ENCODE measurements at regions not wholly inside any gene's neighbourhood (a gene's known extent, or its start where the extent isn't known, plus 50 kb on each side); places are given as distances from the start of the nearest gene placed in this dataset.
"Not testable (repeated sequence)": the region's sequence is repeated elsewhere in the genome, so short reads cannot be mapped to it uniquely, and the experiment has no call there.

GRCh38 chr5:11392-11791, 80.6 kb upstream of the PLEKHG4B start:
- DNase-seq; H3K27ac ChIP-seq (ENCODE audit: low read depth in 2 of 2, low read length in 2 of 2); intact Hi-C loops (cut with DNase I); H3K4me1 ChIP-seq (ENCODE audit: control insufficient read depth in 2 of 3, insufficient read depth in 2 of 3, low read depth in 1 of 3, low read length in 3 of 3); H3K27me3 ChIP-seq (ENCODE audit: control insufficient read depth, insufficient read depth, low read length); H3K4me3 ChIP-seq (ENCODE audit: low read length in 3 of 3); H3K9me3 ChIP-seq (ENCODE audit: control insufficient read depth in 2 of 3, insufficient read depth in 1 of 3, low read length in 3 of 3); FAIRE-seq; H3K36me3 ChIP-seq (ENCODE audit: control insufficient read depth in 2 of 3, insufficient read depth in 3 of 3, low read length in 3 of 3); H3K9ac ChIP-seq (ENCODE audit: low read length in 3 of 3): not testable (repeated sequence)

- H3K4me3 ChIP-seq (ENCODE audit: low read length in 3 of 3): no peak overlapping the region
- no peaks in the 10 kb centered on the region for H3K9me3 ChIP-seq (ENCODE audit: control insufficient read depth in 2 of 3, insufficient read depth in 1 of 3, low read length in 3 of 3)
- no peaks in the 10 kb centered on the region for H3K27me3 ChIP-seq (ENCODE audit: control insufficient read depth, insufficient read depth, low read length)
- H3K4me1 ChIP-seq (ENCODE audit: control insufficient read depth in 2 of 3, insufficient read depth in 2 of 3, low read depth in 1 of 3, low read length in 3 of 3): no peaks in the 10 kb centered on the region
- DNase-seq (peak in 1 of 5 donors; percentile 26), FAIRE-seq (no peak)
- H3K9ac ChIP-seq (ENCODE audit: low read length in 3 of 3): no peak overlapping the region
- no peaks in the 10 kb centered on the region for H3K36me3 ChIP-seq (ENCODE audit: control insufficient read depth in 2 of 3, insufficient read depth in 3 of 3, low read length in 3 of 3)
- intact Hi-C loops (cut with DNase I): no loop called here
- no peak for TF ChIP-seq CTCF (IDR thresholded peaks at IDR 0.05; ENCODE audit: borderline replicate concordance, extremely low read depth, insufficient read depth)
- no peak overlapping the region for H3K27ac ChIP-seq (ENCODE audit: low read depth in 2 of 2, low read length in 2 of 2)
Measured at GRCh38 chr5:11898-12297, 80.1 kb upstream of the PLEKHG4B start.

DNA sequence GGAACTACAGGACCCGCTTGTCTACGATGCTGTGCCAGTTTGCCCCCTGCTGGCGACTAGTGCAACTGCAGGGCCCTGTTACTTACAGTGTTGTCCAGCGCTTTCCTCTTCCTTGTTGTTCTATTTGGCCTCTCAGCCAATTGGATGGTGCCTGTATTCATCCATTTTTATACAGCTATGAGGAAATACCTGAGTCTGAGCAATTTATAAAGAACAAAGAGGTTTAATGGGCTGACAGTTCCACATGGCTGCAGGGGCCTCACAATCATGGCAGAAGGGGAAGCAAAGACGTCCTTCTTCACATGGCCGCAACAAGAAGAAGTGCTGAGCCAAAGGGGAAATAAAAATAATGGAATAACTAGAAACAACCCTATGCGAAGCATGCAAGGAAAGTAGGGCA, 78.7 kb upstream of the PLEKHG4B start:
- Histone ChIP-seq H3K4me3 (ENCODE audit: low read length in 3 of 3) (no peak overlapping the region), H3K9ac (ENCODE audit: low read length in 3 of 3) (no peak overlapping the region), H3K36me3 (ENCODE audit: control insufficient read depth in 2 of 3, insufficient read depth in 3 of 3, low read length in 3 of 3) (no peaks in the 10 kb centered on the region), H3K9me3 (ENCODE audit: control insufficient read depth in 2 of 3, insufficient read depth in 1 of 3, low read length in 3 of 3) (no peaks in the 10 kb centered on the region), H3K27me3 (ENCODE audit: control insufficient read depth, insufficient read depth, low read length) (no peaks in the 10 kb centered on the region), H3K4me1 (ENCODE audit: control insufficient read depth in 2 of 3, insufficient read depth in 2 of 3, low read depth in 1 of 3, low read length in 3 of 3) (no peaks in the 10 kb centered on the region), H3K27ac (ENCODE audit: low read depth in 2 of 2, low read length in 2 of 2) (no peak overlapping the region)
- intact Hi-C loops (cut with DNase I): no loop called here
- TF ChIP-seq CTCF (IDR thresholded peaks at IDR 0.05; ENCODE audit: borderline replicate concordance, extremely low read depth, insufficient read depth): no peak
- no peak for DNase-seq
- no peak for FAIRE-seq

DNA sequence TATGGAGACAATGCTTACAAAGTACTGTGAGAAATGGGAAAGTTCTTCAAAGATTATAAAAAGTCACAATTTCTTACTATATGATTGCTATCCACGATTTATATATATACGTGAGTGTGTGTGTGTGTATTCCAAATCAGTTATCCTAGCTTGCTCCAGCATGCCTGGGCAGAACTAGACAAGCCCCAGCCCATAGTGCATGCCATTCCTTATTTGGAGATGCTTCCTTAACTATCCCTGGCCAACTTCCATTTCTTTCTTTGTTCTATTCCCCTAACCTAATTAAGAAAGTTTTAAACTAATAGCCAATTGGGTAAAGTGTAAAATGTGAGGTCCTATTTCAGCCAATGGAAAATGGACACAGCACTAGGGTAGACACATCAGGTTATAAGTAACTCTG, 77.3 kb upstream of the PLEKHG4B start:
- H3K4me3 ChIP-seq (ENCODE audit: low read length in 3 of 3); H3K4me1 ChIP-seq (ENCODE audit: control insufficient read depth in 2 of 3, insufficient read depth in 2 of 3, low read depth in 1 of 3, low read length in 3 of 3); FAIRE-seq; H3K27me3 ChIP-seq (ENCODE audit: control insufficient read depth, insufficient read depth, low read length); DNase-seq; H3K36me3 ChIP-seq (ENCODE audit: control insufficient read depth in 2 of 3, insufficient read depth in 3 of 3, low read length in 3 of 3); H3K9ac ChIP-seq (ENCODE audit: low read length in 3 of 3); intact Hi-C loops (cut with DNase I); H3K9me3 ChIP-seq (ENCODE audit: control insufficient read depth in 2 of 3, insufficient read depth in 1 of 3, low read length in 3 of 3); H3K27ac ChIP-seq (ENCODE audit: low read depth in 2 of 2, low read length in 2 of 2): not testable (repeated sequence)

DNA sequence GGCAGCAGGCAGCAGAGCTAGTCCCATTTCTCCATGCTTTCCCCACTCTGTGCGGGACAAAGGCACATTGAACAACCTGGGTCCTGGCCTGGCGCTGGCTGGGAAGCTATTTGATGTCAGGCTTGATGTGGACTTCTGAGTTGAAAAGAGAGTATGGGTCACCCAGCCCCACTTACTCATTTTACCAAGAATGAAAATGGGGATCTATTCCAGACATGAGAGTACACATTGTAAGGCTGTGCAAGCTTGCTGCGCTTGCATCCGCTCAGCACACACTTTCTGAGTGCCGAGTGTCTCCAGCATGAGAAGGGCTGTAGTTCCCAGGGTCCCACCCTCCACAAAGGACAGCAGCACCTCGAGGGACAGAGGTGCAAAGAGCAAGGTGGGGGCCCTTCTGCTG, 71.7 kb upstream of the PLEKHG4B start:
- H3K36me3 ChIP-seq (ENCODE audit: control insufficient read depth in 2 of 3, insufficient read depth in 3 of 3, low read length in 3 of 3); H3K9ac ChIP-seq (ENCODE audit: low read length in 3 of 3); H3K9me3 ChIP-seq (ENCODE audit: control insufficient read depth in 2 of 3, insufficient read depth in 1 of 3, low read length in 3 of 3); H3K4me3 ChIP-seq (ENCODE audit: low read length in 3 of 3); H3K27me3 ChIP-seq (ENCODE audit: control insufficient read depth, insufficient read depth, low read length); H3K4me1 ChIP-seq (ENCODE audit: control insufficient read depth in 2 of 3, insufficient read depth in 2 of 3, low read depth in 1 of 3, low read length in 3 of 3); intact Hi-C loops (cut with DNase I); FAIRE-seq; H3K27ac ChIP-seq (ENCODE audit: low read depth in 2 of 2, low read length in 2 of 2); DNase-seq: not testable (repeated sequence)

Data from kidney (tissue), 13 donors.